GM12878 (cell line): ENCODE measurements at regions not wholly inside any gene's neighbourhood (a gene's known extent, or its start where the extent isn't known, plus 50 kb on each side); places are given as distances from the start of the nearest gene placed in this dataset.

Experiments
- ATAC-seq: fragments of 200-7000 bp; cut with Tn5 transposase; 3 replicates; pipeline ENCODE4 v1.9.1; 2020; ENCODE audit warnings: mild to moderate bottlenecking, moderate library complexity
- BruUV-seq: library from RNA; stranded (reverse); fragments of 400-500 nt; replicated peaks from 2 replicates; lab custom pipeline; 2021; lab: Mats Ljungman, UMichigan
- CTCF ChIA-PET: fragments of 300-600 bp; sonication (Branson Sonifier 250); formaldehyde crosslinking; extraction: SDS; loops from one replicate; lab custom pipeline; 2021; ENCODE audit warnings: inconsistent platforms; lab: Yijun Ruan, JAX
- POLR2A ChIA-PET: fragments of 350-600 bp; formaldehyde crosslinking; extraction: SDS; loops from one replicate; lab custom pipeline; 2021; ENCODE audit warnings: inconsistent platforms; lab: Charles Lee
- RAD21 ChIA-PET: fragments of 300-600 bp; sonication (Branson Sonifier 250); formaldehyde crosslinking; loops from one replicate; lab custom pipeline; 2023; ENCODE audit warnings: antibody characterized with exemption; ENCODE audit not compliant: unreplicated experiment; lab: Charles Lee
- SMC1A ChIA-PET: fragments of 300-600 bp; sonication (Branson Sonifier 250); formaldehyde crosslinking; loops from one replicate; lab custom pipeline; 2023; ENCODE audit not compliant: unreplicated experiment, uncharacterized antibody; lab: Charles Lee
- DNase-seq: peaks from one replicate; pipeline ENCODE4 v3.0.0-alpha.2; 2011; ENCODE audit warnings: low read depth, low spot score
- FAIRE-seq: peaks from 3 replicates; lab custom pipeline; 2011; peaks lifted over from hg19 to GRCh38; lab: Jason Lieb, UNC
- H2AFZ ChIP-seq: 2 replicates; pipeline ENCODE4 v1.6.0; 2011; ENCODE audit warnings: low read depth, low read length, control low read depth; ENCODE audit not compliant: control insufficient read depth
- H3K27ac ChIP-seq: 2 replicates; pipeline ENCODE4 v1.5.1; 2011; ENCODE audit warnings: control low read depth; ENCODE audit not compliant: control insufficient read depth, insufficient read depth
- H3K27me3 ChIP-seq, 2 experiments: replicated peaks in 1 of 2; 2 replicates each; pipeline versions ENCODE4 v1.6.0 to v1.6.1; 2011; ENCODE audit warnings: low read length in 1 of 2; ENCODE audit not compliant: control insufficient read depth in 2 of 2, insufficient read depth in 2 of 2
- H3K36me3 ChIP-seq, 2 experiments: 2 replicates each; pipeline ENCODE4 v1.5.1; 2011; ENCODE audit warnings: low read length in 1 of 2; ENCODE audit not compliant: control insufficient read depth in 2 of 2, insufficient read depth in 2 of 2
- H3K4me1 ChIP-seq: 2 replicates; pipeline ENCODE4 v1.6.1; 2011; ENCODE audit warnings: mild to moderate bottlenecking, low read length, moderate library complexity, mixed read lengths; ENCODE audit not compliant: control insufficient read depth, insufficient read depth
- H3K4me2 ChIP-seq: 2 replicates; pipeline ENCODE4 v1.6.0; 2011; ENCODE audit warnings: control low read depth; ENCODE audit not compliant: control insufficient read depth, insufficient read depth
- H3K4me3 ChIP-seq: fragments of 200-600 bp; sonication (generic); 2 replicates; pipeline ENCODE4 v1.5.1; 2016
- H3K79me2 ChIP-seq: 2 replicates; pipeline ENCODE4 v1.6.0; 2011; ENCODE audit warnings: low read length; ENCODE audit not compliant: control insufficient read depth, insufficient read depth
- H3K9ac ChIP-seq: 2 replicates; pipeline ENCODE4 v1.8.0; 2011; ENCODE audit warnings: low read length, control low read depth, mixed read lengths; ENCODE audit not compliant: control insufficient read depth, insufficient read depth
- H3K9me3 ChIP-seq: replicated peaks from 3 replicates; pipeline ENCODE4 v1.5.1; 2011; ENCODE audit warnings: mild to moderate bottlenecking, low read length; ENCODE audit not compliant: control insufficient read depth, insufficient read depth
- H4K20me1 ChIP-seq: 2 replicates; pipeline ENCODE4 v1.6.0; 2011; ENCODE audit not compliant: control insufficient read depth, insufficient read depth
- BMI1 ChIP-seq: fragments of 450-650 bp; IDR thresholded peaks from 2 replicates; pipeline ENCODE4 v1.6.1; 2016; ENCODE audit warnings: mild to moderate bottlenecking, moderate library complexity, borderline replicate concordance
- CREB1 ChIP-seq: IDR thresholded peaks from 2 replicates; pipeline ENCODE4 v1.6.1; 2012; ENCODE audit warnings: low read depth, mild to moderate bottlenecking, inconsistent platforms
- DPF2 ChIP-seq: fragments of 450-650 bp; IDR thresholded peaks from 2 replicates; pipeline ENCODE4 v1.6.1; 2017; ENCODE audit warnings: mild to moderate bottlenecking
- ELK1 ChIP-seq: IDR thresholded peaks from 2 replicates; pipeline ENCODE4 v1.6.1; 2012; ENCODE audit warnings: low read depth, low read length, improper control_type of control experiment
- KAT2A ChIP-seq: conservative IDR thresholded peaks from 2 replicates; pipeline ENCODE4 v1.6.1; 2011; ENCODE audit warnings: low read depth, low read length; ENCODE audit not compliant: control insufficient read depth
- MYC ChIP-seq: IDR thresholded peaks from 2 replicates; pipeline ENCODE4 v1.6.1; 2011; ENCODE audit warnings: mild to moderate bottlenecking, low read length, moderate library complexity, inconsistent platforms; ENCODE audit not compliant: insufficient read depth, insufficient replicate concordance, insufficient read length, severe bottlenecking
- NFYB ChIP-seq: IDR thresholded peaks from 2 replicates; pipeline ENCODE4 v1.6.1; 2011; ENCODE audit warnings: low read depth, mild to moderate bottlenecking, low read length, improper control_type of control experiment, moderate library complexity; ENCODE audit not compliant: insufficient read depth
- REST ChIP-seq: IDR thresholded peaks from 2 replicates; pipeline ENCODE4 v1.6.1; 2012; ENCODE audit warnings: mild to moderate bottlenecking, low read depth, low read length
- SKIL ChIP-seq: fragments of 450-650 bp; IDR thresholded peaks from 2 replicates; pipeline ENCODE4 v1.6.1; 2017; ENCODE audit warnings: mild to moderate bottlenecking, low read depth, inconsistent platforms; ENCODE audit not compliant: poor library complexity, severe bottlenecking
- SMARCA5 ChIP-seq: fragments of 450-650 bp; IDR thresholded peaks from 2 replicates; pipeline ENCODE4 v1.6.1; 2017; ENCODE audit warnings: mild to moderate bottlenecking
- WGBS: methylation state at CpG from one replicate; pipeline ENCODE4 v1.1.6; 2016; ENCODE audit warnings: low lambda C conversion rate; ENCODE audit not compliant: insufficient replicate concordance, insufficient coverage; ENCODE audit errors: missing lambda C conversion rate; 5-methylcytosine and 5-hydroxymethylcytosine counted together
- in situ Hi-C: fragments of 300-500 bp; cut with MboI; formaldehyde crosslinking; loops from 9 replicates; pipeline ENCODE4 v1.14.3; 2018; ENCODE audit warnings: mixed read lengths
- intact Hi-C: fragments of 100-400 bp; cut with micrococcal nuclease; formaldehyde crosslinking; loops from one replicate; pipeline ENCODE4 v1.14.2; 2022; ENCODE audit not compliant: unreplicated experiment

DNA sequence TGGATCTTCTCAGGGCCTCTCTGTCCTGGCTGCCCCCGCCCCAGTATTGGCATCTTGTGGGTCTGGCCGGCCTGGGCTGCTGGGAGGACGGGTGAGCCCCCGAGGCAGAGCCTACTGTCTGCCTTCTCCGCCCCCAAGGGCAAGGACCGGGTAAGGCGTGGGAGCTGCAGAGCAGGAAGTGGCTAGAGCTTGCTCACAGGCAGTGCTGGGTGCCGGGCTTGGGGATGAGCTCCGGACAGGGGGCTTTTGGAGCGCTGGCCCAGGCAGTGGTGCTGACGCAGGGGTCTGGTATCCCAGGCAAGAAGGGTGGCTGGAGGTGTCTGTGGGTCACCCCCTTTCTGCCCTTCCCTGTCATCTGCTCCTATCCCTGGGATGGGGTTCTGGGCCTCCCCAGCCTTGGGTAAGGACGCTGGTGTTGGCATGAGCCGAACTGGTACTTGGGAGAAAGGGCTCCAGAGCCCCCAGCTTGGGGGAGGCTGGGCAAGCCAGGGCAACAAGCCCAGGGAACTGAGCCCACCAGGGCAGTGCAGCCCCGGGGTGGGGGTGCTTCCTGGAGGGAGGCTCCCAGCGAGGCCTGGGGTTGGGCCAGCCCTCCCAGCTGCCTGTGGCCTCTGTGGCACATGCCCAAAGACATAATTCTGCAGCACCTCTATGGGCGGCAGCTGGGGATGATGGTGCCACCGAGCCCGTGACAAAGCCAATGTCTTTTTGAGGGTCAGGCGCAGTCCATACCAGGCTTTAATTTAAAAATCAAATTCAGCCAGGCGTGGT, 126.3 kb downstream of the KIF26A start:
- no peaks in the 10 kb centered on the region for H3K36me3 ChIP-seq
- H3K27ac ChIP-seq = no peak overlapping the region
- H2AFZ ChIP-seq = no peak overlapping the region
- DNase-seq (no peak), ATAC-seq (no peak), FAIRE-seq (no peak)
- ChIA-PET SMC1A (no interaction called here), CTCF (interaction anchor here (0.6 kb wide), 1 partner anchor 1626 kb away, joined by 3 read pairs; no protein-coding TSS in a partner anchor), POLR2A (no interaction called here), RAD21 (no interaction called here)
- no peaks in the 10 kb centered on the region for H3K27me3 ChIP-seq
- H3K4me2 ChIP-seq = no peak overlapping the region
- H3K9ac ChIP-seq = no peak overlapping the region
- no TSS peak for BruUV-seq
- in situ Hi-C loops = no loop called here
- TF ChIP-seq BMI1 (no peak), REST (no peak), ELK1 (no peak), SKIL (no peak), MYC (no peak), CREB1 (no peak), NFYB (no peak), KAT2A (no peak), SMARCA5 (no peak), DPF2 (no peak)
- H3K9me3 ChIP-seq = no peaks in the 10 kb centered on the region
- H3K79me2 ChIP-seq = no peaks in the 10 kb centered on the region
- H4K20me1 ChIP-seq = no peaks in the 10 kb centered on the region
- no peak overlapping the region for H3K4me3 ChIP-seq
- intact Hi-C loops = no loop called here
- H3K4me1 ChIP-seq = no peaks in the 10 kb centered on the region
- WGBS = 31% methylated on average over 20 of the region's 20 CpGs
